ENCODE measurements at regions not wholly inside any gene's neighbourhood (a gene's known extent, or its start where the extent isn't known, plus 50 kb on each side); places are given as distances from the start of the nearest gene placed in this dataset.

DNA sequence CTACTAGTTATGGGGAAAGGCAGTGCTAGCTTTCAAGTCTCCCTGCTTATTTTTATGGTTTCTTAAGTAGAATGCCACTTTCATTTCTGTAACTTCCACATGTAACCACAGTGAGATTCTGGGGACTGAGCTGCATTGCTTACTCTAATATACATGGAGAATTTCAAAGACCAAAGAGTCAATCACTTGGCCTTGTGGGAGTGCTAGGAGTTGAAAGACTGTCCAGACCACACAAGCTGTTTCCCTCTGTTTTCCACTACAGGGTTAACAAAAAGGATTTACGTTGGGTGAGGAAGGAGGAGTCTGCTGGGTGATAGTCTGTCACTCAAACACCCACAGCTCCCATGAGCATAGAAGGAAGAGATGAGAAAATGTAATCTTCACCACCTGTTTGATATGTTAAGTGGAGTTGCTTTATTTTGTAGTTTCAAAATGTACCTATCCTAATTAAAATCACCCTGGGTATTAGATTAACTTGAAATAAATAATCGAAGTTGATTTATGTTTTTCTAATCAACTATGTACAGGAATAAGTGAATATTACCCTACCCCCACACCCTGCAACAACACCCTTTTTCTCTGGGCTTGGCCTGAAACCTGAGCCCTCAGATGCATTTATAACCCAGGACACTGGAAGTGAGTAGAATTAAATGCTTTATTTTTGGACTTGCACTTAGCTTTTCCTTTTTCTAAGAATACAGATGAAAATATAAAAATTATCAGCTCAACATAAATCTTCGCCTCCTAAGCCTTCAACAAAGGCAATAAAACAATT, 225.8 kb upstream of the SLC10A2 start:
- TF ChIP-seq, protein P1, sequence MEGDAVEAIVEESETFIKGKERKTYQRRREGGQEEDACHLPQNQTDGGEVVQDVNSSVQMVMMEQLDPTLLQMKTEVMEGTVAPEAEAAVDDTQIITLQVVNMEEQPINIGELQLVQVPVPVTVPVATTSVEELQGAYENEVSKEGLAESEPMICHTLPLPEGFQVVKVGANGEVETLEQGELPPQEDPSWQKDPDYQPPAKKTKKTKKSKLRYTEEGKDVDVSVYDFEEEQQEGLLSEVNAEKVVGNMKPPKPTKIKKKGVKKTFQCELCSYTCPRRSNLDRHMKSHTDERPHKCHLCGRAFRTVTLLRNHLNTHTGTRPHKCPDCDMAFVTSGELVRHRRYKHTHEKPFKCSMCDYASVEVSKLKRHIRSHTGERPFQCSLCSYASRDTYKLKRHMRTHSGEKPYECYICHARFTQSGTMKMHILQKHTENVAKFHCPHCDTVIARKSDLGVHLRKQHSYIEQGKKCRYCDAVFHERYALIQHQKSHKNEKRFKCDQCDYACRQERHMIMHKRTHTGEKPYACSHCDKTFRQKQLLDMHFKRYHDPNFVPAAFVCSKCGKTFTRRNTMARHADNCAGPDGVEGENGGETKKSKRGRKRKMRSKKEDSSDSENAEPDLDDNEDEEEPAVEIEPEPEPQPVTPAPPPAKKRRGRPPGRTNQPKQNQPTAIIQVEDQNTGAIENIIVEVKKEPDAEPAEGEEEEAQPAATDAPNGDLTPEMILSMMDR (IDR thresholded peaks at IDR 0.05; ENCODE audit: partially characterized antibody, unreplicated experiment) = no peak
- no peak overlapping the region for H3K27ac Mint-ChIP-seq (ENCODE audit: unreplicated experiment)
- H3K4me1 Mint-ChIP-seq (ENCODE audit: low read depth, unreplicated experiment) = peaks cover 12% of the 10 kb centered on the region
- H3K36me3 Mint-ChIP-seq (ENCODE audit: unreplicated experiment) = peaks cover 2% of the 10 kb centered on the region
- no peak overlapping the region for H3K4me3 Mint-ChIP-seq (ENCODE audit: unreplicated experiment)
- no peak for DNase-seq
- H3K9me3 Mint-ChIP-seq (ENCODE audit: unreplicated experiment) = no peaks in the 10 kb centered on the region
- no peaks in the 10 kb centered on the region for H3K27me3 Mint-ChIP-seq (ENCODE audit: unreplicated experiment)

DNA sequence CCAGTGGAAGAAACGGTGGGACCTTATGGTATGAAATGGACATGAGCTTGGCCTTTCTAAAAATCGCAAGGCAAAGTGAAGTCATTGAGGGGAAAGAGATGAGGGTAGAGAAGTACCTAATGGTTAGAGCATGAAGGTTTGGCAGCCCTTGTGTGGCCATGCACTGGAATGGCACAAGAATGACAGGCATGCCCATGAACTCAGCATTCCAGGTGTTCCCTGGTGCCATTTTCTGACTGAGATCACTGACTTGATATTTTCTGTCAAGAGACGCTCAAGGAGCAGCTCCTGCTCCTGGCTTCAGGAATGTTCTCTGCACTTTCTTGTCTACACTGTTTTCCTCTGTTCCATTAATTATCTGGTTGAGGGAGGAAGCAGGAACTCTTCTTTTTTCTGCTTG, 225.0 kb upstream of the SLC10A2 start:
- Mint-ChIP-seq H3K36me3 (ENCODE audit: unreplicated experiment) (no peaks in the 10 kb centered on the region), H3K27ac (ENCODE audit: unreplicated experiment) (no peak overlapping the region), H3K4me1 (ENCODE audit: low read depth, unreplicated experiment) (peaks cover 12% of the 10 kb centered on the region), H3K4me3 (ENCODE audit: unreplicated experiment) (no peak overlapping the region), H3K27me3 (ENCODE audit: unreplicated experiment) (no peaks in the 10 kb centered on the region), H3K9me3 (ENCODE audit: unreplicated experiment) (no peaks in the 10 kb centered on the region)
- no peak for DNase-seq
- TF ChIP-seq, protein P1 (IDR thresholded peaks at IDR 0.05; ENCODE audit: partially characterized antibody, unreplicated experiment) = no peak

DNA sequence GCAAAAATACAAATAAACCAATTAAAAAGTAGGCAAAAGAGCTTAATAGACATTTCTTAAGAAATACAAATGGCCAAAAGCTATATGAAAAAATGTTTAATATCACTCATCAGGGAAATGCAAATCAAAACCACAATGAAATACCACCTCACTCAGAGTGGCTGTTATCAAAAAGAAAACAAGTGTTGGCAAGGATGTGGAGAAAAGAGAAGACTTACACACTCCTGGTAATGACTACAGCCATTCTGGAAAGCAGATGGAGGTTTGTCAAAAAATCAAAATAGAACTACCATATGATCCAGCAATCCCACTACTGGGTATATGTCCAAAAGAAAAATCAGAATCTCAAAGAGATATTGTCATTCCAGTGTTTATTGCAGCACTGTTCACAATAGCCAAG, 223.5 kb upstream of the SLC10A2 start:
- TF ChIP-seq, protein P1 (IDR thresholded peaks at IDR 0.05; ENCODE audit: partially characterized antibody, unreplicated experiment) = no peak
- Mint-ChIP-seq H3K9me3 (ENCODE audit: unreplicated experiment) (no peaks in the 10 kb centered on the region), H3K4me3 (ENCODE audit: unreplicated experiment) (no peak overlapping the region), H3K27me3 (ENCODE audit: unreplicated experiment) (no peaks in the 10 kb centered on the region), H3K36me3 (ENCODE audit: unreplicated experiment) (no peaks in the 10 kb centered on the region), H3K27ac (ENCODE audit: unreplicated experiment) (no peak overlapping the region), H3K4me1 (ENCODE audit: low read depth, unreplicated experiment) (peaks cover 14% of the 10 kb centered on the region)
- no peak for DNase-seq

DNA sequence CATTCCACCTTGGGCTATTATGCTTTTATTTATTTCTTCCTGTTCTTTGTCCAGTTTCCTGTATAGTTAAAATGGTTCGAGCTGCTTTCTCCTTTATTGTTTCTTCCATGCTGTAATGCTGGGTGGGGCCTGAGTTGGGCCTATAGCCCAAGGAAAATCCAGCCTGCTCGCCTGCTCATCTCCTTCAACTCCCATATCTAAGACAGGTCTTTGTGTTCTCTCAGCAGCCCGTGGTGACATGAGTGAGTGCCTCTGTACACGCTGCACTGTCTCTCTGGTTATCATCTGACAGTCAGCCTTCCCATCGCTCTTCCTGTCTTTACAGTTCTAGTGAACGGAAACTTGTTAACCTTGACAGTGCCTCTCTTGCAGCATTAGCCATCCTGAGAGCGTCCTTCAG, 221.9 kb upstream of the SLC10A2 start:
- Mint-ChIP-seq H3K4me3 (ENCODE audit: unreplicated experiment) (no peak overlapping the region), H3K27ac (ENCODE audit: unreplicated experiment) (no peak overlapping the region), H3K27me3 (ENCODE audit: unreplicated experiment) (no peaks in the 10 kb centered on the region), H3K4me1 (ENCODE audit: low read depth, unreplicated experiment) (peaks cover 12% of the 10 kb centered on the region), H3K36me3 (ENCODE audit: unreplicated experiment) (no peaks in the 10 kb centered on the region), H3K9me3 (ENCODE audit: unreplicated experiment) (no peaks in the 10 kb centered on the region)
- no peak for DNase-seq
- TF ChIP-seq, protein P1 (IDR thresholded peaks at IDR 0.05; ENCODE audit: partially characterized antibody, unreplicated experiment) = no peak

DNA sequence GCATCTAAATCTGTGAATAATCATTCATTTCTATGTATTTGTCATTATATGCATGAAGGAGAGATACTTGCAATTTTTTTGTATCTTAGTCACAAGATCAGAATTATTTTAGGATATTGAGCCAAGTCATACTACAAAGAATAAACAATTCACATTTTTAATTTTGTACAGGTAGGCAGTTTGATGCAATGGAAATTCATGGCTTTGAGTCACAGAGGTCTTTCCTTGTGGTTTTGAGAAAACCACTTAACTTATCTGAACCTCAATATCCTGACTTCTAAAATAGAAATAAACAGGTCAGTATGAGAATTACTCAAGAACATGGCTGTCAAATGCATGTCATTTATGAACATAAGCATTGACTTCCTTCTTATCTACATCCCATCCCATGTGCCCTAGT, 221.4 kb upstream of the SLC10A2 start:
- peaks cover 8% of the 10 kb centered on the region for H3K4me1 Mint-ChIP-seq (ENCODE audit: low read depth, unreplicated experiment)
- no peak overlapping the region for H3K27ac Mint-ChIP-seq (ENCODE audit: unreplicated experiment)
- no peaks in the 10 kb centered on the region for H3K27me3 Mint-ChIP-seq (ENCODE audit: unreplicated experiment)
- no peaks in the 10 kb centered on the region for H3K36me3 Mint-ChIP-seq (ENCODE audit: unreplicated experiment)
- no peaks in the 10 kb centered on the region for H3K9me3 Mint-ChIP-seq (ENCODE audit: unreplicated experiment)
- no peak overlapping the region for H3K4me3 Mint-ChIP-seq (ENCODE audit: unreplicated experiment)
- TF ChIP-seq, protein P1 (IDR thresholded peaks at IDR 0.05; ENCODE audit: partially characterized antibody, unreplicated experiment) = no peak
- DNase-seq = no peak
